HG03457 (cell line): ENCODE measurements at regions not wholly inside any gene's neighbourhood (a gene's known extent, or its start where the extent isn't known, plus 50 kb on each side); places are given as distances from the start of the nearest gene placed in this dataset.
"Not testable (repeated sequence)": the region's sequence is repeated elsewhere in the genome, so short reads cannot be mapped to it uniquely, and the experiment has no call there.

ENCODE experiments used
- ATAC-seq: cut with Tn5 transposase; IDR thresholded peaks from one replicate; pipeline ENCODE4 v1.9.1; 2021; ENCODE audit warnings: moderate number of reproducible peaks; ENCODE audit not compliant: unreplicated experiment

DNA sequence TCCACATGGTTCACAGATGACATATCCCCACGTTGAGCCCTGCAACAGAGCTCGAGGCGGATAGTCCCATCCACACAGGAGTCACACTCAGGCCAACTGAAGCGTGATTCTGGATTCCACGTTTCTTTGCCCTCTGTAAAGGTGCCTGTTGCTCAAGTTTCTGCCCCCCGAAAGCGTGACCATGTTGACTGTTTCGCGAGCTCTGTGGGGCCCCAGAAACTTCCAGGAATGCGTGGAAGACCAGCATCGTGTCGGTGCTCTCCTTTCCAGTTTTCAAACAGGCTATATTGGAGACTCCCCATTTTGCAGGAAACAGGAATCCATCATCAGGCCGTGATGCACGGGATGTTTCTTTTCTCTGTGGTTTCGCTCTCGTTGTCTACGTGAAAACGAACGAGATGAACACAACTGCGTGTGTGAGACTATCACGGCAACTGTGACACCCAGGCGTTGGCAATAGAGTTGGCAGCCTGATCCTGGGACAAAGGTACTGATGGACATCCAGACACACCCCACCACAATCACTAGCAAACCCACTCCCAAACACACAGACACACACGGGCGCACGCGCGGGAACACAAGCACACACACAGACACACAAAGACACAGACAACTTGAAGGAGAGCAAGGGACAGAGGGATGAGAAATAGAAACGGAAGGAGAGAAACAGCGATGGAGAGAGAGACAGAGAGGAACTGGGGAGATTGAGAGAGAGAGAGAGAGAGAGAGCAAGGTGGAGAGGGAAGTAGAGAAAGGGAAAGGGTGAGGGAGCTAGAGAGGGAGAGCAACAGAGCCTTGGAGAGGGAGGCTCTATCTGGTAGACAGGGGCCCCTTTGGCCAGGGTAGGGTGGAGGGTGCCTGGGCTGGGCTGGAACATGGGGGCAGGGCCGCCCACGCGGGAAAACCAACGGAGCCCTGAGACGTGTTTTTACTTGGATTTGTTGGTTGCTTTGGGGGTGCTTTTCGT is 1609.3 kb downstream of the SPATA31A7 start:
- ATAC-seq = not testable (repeated sequence)

DNA sequence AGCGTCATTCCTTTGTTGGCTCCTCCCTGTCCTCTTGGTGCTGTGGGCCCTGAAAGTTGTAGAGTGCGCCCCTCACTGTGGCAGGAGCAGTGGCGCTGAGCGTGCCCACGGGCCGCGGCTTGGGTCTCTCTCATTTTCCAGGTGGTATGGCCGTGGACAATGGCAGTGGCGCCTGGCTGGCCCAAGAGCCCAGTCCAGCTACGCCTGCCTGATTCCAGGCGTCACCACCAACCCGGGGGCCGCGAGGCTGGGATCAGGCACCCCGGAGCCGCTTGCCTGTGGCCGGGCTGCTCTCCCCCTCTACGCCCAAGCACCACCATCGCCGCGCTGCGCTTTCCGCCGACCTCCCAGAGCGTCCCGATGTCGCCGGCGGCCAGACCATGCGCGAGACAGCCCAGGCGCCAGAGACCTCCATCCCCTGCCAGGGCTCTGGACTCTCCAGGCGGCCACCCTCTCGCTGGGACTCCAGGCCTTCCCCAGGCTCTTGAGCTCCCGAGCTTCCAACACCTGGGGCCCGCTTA is 1610.1 kb downstream of the SPATA31A7 start:
- ATAC-seq = not testable (repeated sequence)

GRCh38 chr9:62800451-62801371 is 1610.9 kb downstream of the SPATA31A7 start:
- not testable (repeated sequence) for ATAC-seq

DNA sequence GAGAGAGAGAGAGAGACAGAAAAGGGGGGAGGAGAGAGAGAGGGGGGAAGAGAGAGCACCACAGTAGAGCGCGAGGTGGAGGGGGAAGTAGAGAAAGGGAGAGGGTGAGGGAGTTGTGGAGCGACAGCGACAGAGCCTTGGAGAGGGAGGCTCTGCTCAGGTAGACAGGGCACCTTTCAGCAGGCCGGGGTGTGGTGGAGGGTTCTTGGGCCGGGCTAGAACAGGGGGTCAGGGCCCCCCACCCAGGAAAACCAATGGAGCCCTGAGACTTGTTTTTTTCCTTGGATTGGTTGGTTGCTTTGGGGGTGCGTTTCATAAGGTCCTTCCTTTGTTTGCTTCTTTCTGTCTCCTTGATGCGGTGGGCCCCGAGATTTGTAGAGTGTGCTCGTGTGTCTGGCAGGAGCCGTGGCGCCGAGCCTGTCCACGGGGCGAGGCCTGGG is 1611.6 kb downstream of the SPATA31A7 start:
- ATAC-seq = not testable (repeated sequence)

DNA sequence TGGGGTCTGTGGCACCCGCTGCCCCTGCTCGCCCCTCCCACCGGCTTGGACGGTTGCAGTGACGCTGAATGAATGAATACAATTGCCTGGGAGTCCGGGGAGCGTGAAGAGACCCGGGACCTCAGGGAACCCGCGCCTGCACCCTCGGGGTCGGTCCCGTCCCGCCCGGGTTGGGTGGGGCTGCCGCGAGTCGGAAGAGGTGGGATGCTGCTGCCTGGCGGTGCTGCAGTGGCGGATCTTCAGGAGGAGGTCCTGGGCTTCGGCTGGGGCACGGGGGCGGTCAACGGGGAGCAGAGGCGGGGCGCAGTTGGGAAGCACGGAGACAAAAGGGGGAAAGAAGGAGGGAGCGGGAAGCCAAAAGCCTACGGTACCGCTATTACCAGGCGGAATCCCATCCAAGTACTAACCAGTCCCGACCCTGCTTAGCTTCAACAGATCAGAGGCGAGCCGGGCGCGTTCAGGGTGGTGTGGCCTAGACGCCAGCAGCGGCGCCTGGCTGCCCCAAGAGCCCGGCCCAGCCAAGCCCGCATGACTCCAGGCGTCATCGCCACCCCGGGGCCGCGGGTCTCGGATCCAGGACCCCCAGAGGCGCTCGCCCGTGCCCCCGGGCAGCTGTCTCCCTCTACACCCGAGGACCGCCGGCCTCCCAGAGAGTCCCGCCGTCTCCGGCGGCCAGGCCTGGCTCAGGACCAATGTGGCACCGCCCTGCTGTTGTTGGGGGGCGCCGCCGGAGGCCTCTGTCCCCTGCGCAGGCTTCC is 1612.3 kb downstream of the SPATA31A7 start:
- ATAC-seq = peak; percentile 100

DNA sequence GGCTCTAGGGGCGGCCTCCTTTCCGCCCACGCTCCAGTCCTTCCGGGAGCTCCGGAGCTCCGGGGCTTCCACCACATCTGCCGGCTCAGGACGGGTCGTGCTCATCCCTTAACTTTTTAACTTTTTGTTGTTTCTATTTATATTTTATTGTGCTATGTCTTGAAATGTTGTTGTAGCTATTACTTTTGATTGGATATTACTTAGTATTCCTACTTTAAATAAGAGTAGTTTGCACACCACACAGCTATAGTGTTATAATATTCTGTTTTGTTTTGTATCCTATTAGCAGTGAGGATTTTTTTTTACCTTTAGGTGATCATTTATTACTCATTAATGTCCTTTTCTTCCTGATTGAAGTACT is 1612.9 kb downstream of the SPATA31A7 start:
- ATAC-seq = not testable (repeated sequence)

DNA sequence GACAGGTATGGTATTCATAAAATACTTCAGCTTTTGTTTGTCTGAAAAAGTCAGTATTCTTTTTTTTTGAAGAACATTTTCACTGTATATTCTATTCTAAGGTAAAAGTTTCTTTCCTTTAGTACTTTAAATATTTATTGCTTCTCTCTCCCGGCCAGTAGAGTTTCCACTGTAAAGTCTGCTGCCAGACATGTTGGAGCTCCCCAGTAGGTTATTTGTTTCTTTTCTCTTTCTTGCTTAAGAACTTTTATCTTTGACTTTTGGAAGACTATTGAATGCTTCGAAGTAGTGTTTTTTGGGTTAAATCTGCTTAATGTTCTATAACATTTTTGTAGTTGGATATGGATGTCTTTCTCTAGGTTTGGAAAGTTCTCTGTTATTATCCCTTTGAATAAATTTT is 1613.3 kb downstream of the SPATA31A7 start:
- ATAC-seq = not testable (repeated sequence)

DNA sequence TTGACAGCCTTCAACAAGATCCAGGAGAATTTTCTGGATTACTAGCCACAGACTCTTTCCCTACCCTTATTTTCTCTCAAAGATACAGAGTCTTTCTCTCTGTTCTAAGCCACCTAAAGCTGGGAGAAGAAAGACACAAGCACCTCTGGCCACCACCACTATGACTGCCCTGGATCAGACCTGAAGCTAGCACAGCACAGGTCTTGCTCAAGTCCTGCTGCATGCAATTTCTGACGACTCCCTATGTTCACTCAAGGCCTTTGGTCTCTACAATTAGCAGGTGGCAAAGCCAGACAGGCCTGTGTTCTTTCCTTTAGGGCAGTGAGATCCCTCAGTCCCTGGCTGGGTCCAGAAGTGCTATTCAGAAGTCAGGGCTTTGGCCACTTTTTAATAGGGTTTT is 1614.5 kb downstream of the SPATA31A7 start:
- not testable (repeated sequence) for ATAC-seq

GRCh38 chr9:62807424-62807823 is 1617.6 kb downstream of the SPATA31A7 start:
- not testable (repeated sequence) for ATAC-seq

DNA sequence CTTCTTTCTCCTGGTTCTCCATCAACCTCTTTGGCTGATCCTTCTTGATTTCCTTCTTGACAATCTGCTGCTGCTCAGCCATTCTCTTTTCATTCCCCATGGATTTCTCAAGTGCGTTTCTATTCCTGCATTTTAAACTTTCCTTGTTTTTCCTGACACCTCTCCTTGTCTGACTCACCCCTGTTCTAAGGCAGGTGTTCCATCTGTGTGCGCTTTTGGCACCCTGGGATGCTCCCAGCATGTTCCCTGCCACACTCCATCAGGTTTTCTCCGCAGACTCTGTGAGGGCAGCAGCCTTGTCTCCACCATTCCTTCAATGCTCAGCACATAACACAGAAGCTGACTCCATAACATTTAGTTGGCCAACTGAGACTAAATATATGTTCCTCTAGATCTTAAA is 1618.2 kb downstream of the SPATA31A7 start:
- ATAC-seq = not testable (repeated sequence)

- ATAC-seq = not testable (repeated sequence)
These were observed 1620.5 kb downstream of the SPATA31A7 start for GRCh38 chr9:62810318-62810717.

GRCh38 chr9:62810811-62811315 is 1621.0 kb downstream of the SPATA31A7 start:
- ATAC-seq = not testable (repeated sequence)

- not testable (repeated sequence) for ATAC-seq
These were observed 1625.6 kb downstream of the SPATA31A7 start for GRCh38 chr9:62815436-62815835.

- not testable (repeated sequence) for ATAC-seq
These were observed 1626.5 kb downstream of the SPATA31A7 start for GRCh38 chr9:62816331-62816730.

GRCh38 chr9:62817214-62817613 is 1627.4 kb downstream of the SPATA31A7 start:
- ATAC-seq = not testable (repeated sequence)

DNA sequence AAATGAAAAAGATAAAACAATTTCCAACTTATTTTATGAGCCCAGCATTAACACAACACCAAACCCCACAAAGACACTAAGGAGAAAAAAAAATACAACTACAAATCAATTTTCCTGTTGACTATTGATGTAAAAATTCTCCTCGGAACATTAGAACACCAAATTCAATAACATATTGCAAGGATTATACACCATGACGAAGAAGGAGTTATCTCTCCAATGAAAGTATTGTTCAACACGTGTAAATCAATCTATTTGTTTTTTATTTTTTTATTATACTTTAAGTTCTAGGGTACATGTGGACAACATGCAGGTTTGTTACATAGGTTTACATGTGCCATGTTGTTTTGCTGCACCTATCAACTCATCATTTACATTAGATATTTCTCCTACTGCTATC is 1632.3 kb downstream of the SPATA31A7 start:
- ATAC-seq = not testable (repeated sequence)

GRCh38 chr9:62827957-62828907 is 1638.4 kb downstream of the SPATA31A7 start:
- ATAC-seq = not testable (repeated sequence)

DNA sequence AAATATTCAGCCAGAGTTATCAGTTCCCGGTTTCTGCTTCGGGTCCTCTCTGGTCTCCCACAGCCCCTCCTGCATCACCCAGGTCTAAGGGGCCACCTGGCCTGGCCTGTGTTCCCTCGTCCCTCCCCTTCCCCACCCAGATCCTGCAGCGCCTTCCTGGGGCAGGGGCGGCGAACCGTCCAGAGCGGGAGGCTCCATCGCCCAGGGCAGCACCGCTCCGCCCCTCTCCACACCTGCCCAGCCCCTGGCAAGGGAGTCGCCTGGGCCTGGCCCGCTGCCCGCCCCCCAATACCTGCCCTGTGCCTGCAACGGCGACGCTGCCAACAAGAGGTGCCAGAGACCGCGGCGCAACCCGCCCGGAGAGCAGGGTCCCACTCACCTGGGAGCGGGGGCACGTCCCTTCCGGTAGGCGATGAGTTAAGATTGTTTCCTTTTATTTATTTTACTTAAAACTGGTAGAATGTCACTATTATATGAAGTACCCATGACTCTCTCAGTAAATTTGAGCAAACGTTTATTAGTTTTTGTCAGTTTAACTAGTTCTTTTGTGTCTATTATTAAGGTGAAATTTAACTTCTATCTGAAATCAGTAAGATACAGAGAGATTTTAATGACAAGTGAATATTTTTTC is 1641.1 kb downstream of the SPATA31A7 start:
- ATAC-seq = not testable (repeated sequence)
